GM12873 (cell line): ENCODE measurements at regions not wholly inside any gene's neighbourhood (a gene's known extent, or its start where the extent isn't known, plus 50 kb on each side); places are given as distances from the start of the nearest gene placed in this dataset.

ENCODE experiments used
- CTCF ChIP-seq: IDR thresholded peaks from 2 replicates; pipeline ENCODE4 v1.5.1; 2012; ENCODE audit warnings: low read depth, mild to moderate bottlenecking, moderate library complexity, low read length, control low read depth; ENCODE audit not compliant: insufficient read depth; ENCODE audit errors: missing control alignments

- no peak for TF ChIP-seq CTCF
Observed at GRCh38 chr3:84567796-84568195, 391.0 kb upstream of the CADM2 start.

- no peak for TF ChIP-seq CTCF
Observed at GRCh38 chr3:84573962-84574361, 384.8 kb upstream of the CADM2 start.

GRCh38 chr3:84586427-84586826 is 372.4 kb upstream of the CADM2 start:
- no peak for TF ChIP-seq CTCF

- no peak for TF ChIP-seq CTCF
Observed at GRCh38 chr3:84600703-84601225, 358.0 kb upstream of the CADM2 start.

GRCh38 chr3:84601303-84601702 is 357.5 kb upstream of the CADM2 start:
- TF ChIP-seq CTCF: no peak

- TF ChIP-seq CTCF: no peak
Observed at GRCh38 chr3:84621823-84622222, 337.0 kb upstream of the CADM2 start.

GRCh38 chr3:84634668-84635067 is 324.1 kb upstream of the CADM2 start:
- no peak for TF ChIP-seq CTCF
